Endodermal cell (in vitro differentiated cells): ENCODE measurements at regions not wholly inside any gene's neighbourhood (a gene's known extent, or its start where the extent isn't known, plus 50 kb on each side); places are given as distances from the start of the nearest gene placed in this dataset.
A peak's percentile ranks its signal among the peaks of the same experiment; 100 is the strongest.

Experiments
- DNase-seq: peaks from one replicate; pipeline ENCODE4 v3.0.0-alpha.2; 2017
- H3K27ac ChIP-seq: 2 replicates; pipeline ENCODE4 v1.5.1; 2013; ENCODE audit warnings: mild to moderate bottlenecking, low read depth, low read length, moderate library complexity
- H3K27me3 ChIP-seq: 2 replicates; pipeline ENCODE4 v1.6.1; 2013; ENCODE audit warnings: mild to moderate bottlenecking, low read length, moderate library complexity; ENCODE audit not compliant: insufficient read depth, control insufficient read depth, poor library complexity, severe bottlenecking
- H3K36me3 ChIP-seq: 2 replicates; pipeline ENCODE4 v1.7.0; 2013; ENCODE audit warnings: mild to moderate bottlenecking, low read length, moderate library complexity; ENCODE audit not compliant: control insufficient read depth, insufficient read depth
- H3K4me1 ChIP-seq: one replicate; pipeline ENCODE4 v1.7.0; 2013; ENCODE audit warnings: low read length; ENCODE audit not compliant: control insufficient read depth, insufficient read depth
- H3K4me3 ChIP-seq: 2 replicates; pipeline ENCODE4 v1.5.1; 2013; ENCODE audit warnings: mild to moderate bottlenecking, low read length, moderate library complexity
- H3K9ac ChIP-seq: 2 replicates; pipeline ENCODE4 v1.6.1; 2013; ENCODE audit warnings: mild to moderate bottlenecking, low read length, moderate library complexity; ENCODE audit not compliant: poor library complexity, severe bottlenecking; ENCODE audit errors: extremely low read depth
- H3K9me3 ChIP-seq: 2 replicates; pipeline ENCODE4 v1.6.1; 2013; ENCODE audit warnings: mild to moderate bottlenecking, low read length, moderate library complexity; ENCODE audit not compliant: control insufficient read depth
- H3K27ac Mint-ChIP-seq: 2 replicates; pipeline ENCODE4 v1.8.0; 2020; ENCODE audit warnings: mixed read lengths
- H3K27me3 Mint-ChIP-seq: 2 replicates; pipeline ENCODE4 v1.8.0; 2021; ENCODE audit warnings: mild to moderate bottlenecking, mixed read lengths; ENCODE audit not compliant: insufficient read depth
- H3K36me3 Mint-ChIP-seq: 2 replicates; pipeline ENCODE4 v1.8.0; 2020; ENCODE audit warnings: low read depth, mixed read lengths
- H3K4me1 Mint-ChIP-seq: 2 replicates; pipeline ENCODE4 v1.8.0; 2020; ENCODE audit warnings: mixed read lengths
- H3K4me3 Mint-ChIP-seq: 2 replicates; pipeline ENCODE4 v1.8.0; 2020; ENCODE audit warnings: mild to moderate bottlenecking, moderate library complexity, mixed read lengths
- H3K9me3 Mint-ChIP-seq: 2 replicates; pipeline ENCODE4 v1.8.0; 2020; ENCODE audit warnings: mild to moderate bottlenecking, mixed read lengths
- WGBS, 2 experiments: methylation state at CpG; one replicate each; pipeline versions ENCODE4 v1.1.5 to v1.1.7; 2013; ENCODE audit warnings: missing lambda C conversion rate in 2 of 2, mixed read lengths in 1 of 2; ENCODE audit not compliant: insufficient coverage in 1 of 2, insufficient read length in 1 of 2; 5-methylcytosine and 5-hydroxymethylcytosine counted together
- TF ChIP-seq, protein P1 (sequence below): fragments of 200-600 bp; sonication (generic); conservative IDR thresholded peaks from 2 replicates; pipeline ENCODE4 v1.5.0; 2021; ENCODE audit warnings: antibody characterized with exemption, mild to moderate bottlenecking

GRCh38 chr9:79152306-79152705 lies 419.5 kb upstream of the TLE4 start:
- Mint-ChIP-seq H3K27me3 (peaks cover 17% of the 10 kb centered on the region), H3K9me3 (no peaks in the 10 kb centered on the region), H3K27ac (no peak overlapping the region), H3K4me1 (peaks cover 5% of the 10 kb centered on the region), H3K36me3 (no peaks in the 10 kb centered on the region), H3K4me3 (no peak overlapping the region)
- H3K4me1 ChIP-seq, result no peaks in the 10 kb centered on the region
- H3K9ac ChIP-seq, result no peak overlapping the region
- H3K9me3 ChIP-seq, result no peaks in the 10 kb centered on the region
- no peaks in the 10 kb centered on the region for H3K36me3 ChIP-seq
- H3K4me3 ChIP-seq, result no peak overlapping the region
- no peak overlapping the region for H3K27ac ChIP-seq
- TF ChIP-seq, protein P1, sequence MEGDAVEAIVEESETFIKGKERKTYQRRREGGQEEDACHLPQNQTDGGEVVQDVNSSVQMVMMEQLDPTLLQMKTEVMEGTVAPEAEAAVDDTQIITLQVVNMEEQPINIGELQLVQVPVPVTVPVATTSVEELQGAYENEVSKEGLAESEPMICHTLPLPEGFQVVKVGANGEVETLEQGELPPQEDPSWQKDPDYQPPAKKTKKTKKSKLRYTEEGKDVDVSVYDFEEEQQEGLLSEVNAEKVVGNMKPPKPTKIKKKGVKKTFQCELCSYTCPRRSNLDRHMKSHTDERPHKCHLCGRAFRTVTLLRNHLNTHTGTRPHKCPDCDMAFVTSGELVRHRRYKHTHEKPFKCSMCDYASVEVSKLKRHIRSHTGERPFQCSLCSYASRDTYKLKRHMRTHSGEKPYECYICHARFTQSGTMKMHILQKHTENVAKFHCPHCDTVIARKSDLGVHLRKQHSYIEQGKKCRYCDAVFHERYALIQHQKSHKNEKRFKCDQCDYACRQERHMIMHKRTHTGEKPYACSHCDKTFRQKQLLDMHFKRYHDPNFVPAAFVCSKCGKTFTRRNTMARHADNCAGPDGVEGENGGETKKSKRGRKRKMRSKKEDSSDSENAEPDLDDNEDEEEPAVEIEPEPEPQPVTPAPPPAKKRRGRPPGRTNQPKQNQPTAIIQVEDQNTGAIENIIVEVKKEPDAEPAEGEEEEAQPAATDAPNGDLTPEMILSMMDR, result no peak
- DNase-seq, result no peak
- 88 to 94% methylated on average over 2 of the region's 2 CpGs for WGBS, 2 experiments
- H3K27me3 ChIP-seq, result peaks cover 27% of the 10 kb centered on the region

- Histone ChIP-seq H3K9me3 (no peaks in the 10 kb centered on the region), H3K4me3 (no peak overlapping the region), H3K4me1 (no peaks in the 10 kb centered on the region), H3K9ac (no peak overlapping the region), H3K36me3 (no peaks in the 10 kb centered on the region), H3K27me3 (peaks cover 12% of the 10 kb centered on the region), H3K27ac (no peak overlapping the region)
- H3K36me3 Mint-ChIP-seq, result no peaks in the 10 kb centered on the region
- DNase-seq, result no peak
- TF ChIP-seq, protein P1, result no peak
- H3K4me1 Mint-ChIP-seq, result peaks cover 5% of the 10 kb centered on the region
- H3K4me3 Mint-ChIP-seq, result no peak overlapping the region
- WGBS, 2 experiments, result 83 to 92% methylated on average over 2 of the region's 2 CpGs
- peaks cover 9% of the 10 kb centered on the region for H3K27me3 Mint-ChIP-seq
- H3K9me3 Mint-ChIP-seq, result no peaks in the 10 kb centered on the region
- no peak overlapping the region for H3K27ac Mint-ChIP-seq
Measured at GRCh38 chr9:79154806-79155205, 417.0 kb upstream of the TLE4 start.

DNA sequence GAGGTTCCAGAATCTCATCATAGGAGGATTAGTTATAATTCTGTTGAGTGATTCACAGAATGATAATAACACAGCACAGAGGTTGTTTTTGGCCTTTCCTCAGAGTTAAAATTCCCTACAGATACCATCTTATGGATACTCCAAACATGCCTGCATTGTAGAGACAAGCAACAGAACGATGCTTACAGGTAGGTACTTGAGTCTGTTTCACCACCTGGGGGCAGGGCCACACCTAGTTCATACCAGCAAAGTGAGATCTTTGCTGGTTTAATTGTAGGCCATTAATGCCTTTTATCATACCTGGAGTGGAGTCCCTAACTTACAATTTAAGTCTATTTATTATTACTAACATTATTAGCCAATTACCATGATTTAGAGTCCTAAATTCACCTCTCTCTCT lies 416.5 kb upstream of the TLE4 start:
- Histone ChIP-seq H3K36me3 (no peaks in the 10 kb centered on the region), H3K9me3 (no peaks in the 10 kb centered on the region), H3K4me1 (no peaks in the 10 kb centered on the region), H3K27me3 (peaks cover 12% of the 10 kb centered on the region), H3K4me3 (no peak overlapping the region), H3K9ac (no peak overlapping the region), H3K27ac (no peak overlapping the region)
- 80 to 82% methylated on average over 1 of the region's 1 CpG for WGBS, 2 experiments
- peak; percentile 61 for DNase-seq
- H3K36me3 Mint-ChIP-seq, result no peaks in the 10 kb centered on the region
- no peak overlapping the region for H3K4me3 Mint-ChIP-seq
- H3K4me1 Mint-ChIP-seq, result peaks cover 5% of the 10 kb centered on the region
- H3K9me3 Mint-ChIP-seq, result no peaks in the 10 kb centered on the region
- H3K27me3 Mint-ChIP-seq, result peaks cover 9% of the 10 kb centered on the region
- TF ChIP-seq, protein P1, result peak; percentile 55
- no peak overlapping the region for H3K27ac Mint-ChIP-seq
